ENCODE measurements at regions not wholly inside any gene's neighbourhood (a gene's known extent, or its start where the extent isn't known, plus 50 kb on each side); places are given as distances from the start of the nearest gene placed in this dataset.
A peak's percentile ranks its signal among the peaks of the same experiment; 100 is the strongest.
"Not testable (repeated sequence)": the region's sequence is repeated elsewhere in the genome, so short reads cannot be mapped to it uniquely, and the experiment has no call there.

DNA sequence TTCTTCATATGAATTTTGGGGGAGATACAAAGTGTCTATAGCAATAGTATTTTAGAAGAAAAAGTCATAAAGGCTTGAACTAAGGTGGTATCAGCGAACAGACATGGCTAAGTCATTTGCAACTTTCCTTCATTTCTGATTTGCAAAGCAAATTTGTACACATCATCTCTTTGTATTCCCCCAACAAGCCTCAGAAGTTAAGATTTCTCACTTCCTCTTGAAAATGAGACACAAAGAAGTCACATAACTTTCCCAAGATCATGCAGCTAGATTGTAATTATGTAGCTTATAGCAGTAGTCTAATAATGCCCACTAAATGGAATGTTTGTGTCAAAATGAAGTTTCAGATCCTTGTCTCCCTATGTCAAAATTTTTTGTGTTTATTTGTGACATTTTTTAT is 709.8 kb upstream of the HS3ST1 start:
- no peaks in the 10 kb centered on the region for H3K27me3 Mint-ChIP-seq
- H3K4me1 Mint-ChIP-seq, result no peaks in the 10 kb centered on the region
- H3K9me3 Mint-ChIP-seq, result peaks cover 0 to 13% (median 7%) of the 10 kb centered on the region in 7 donors
- DNase-seq (no peak), ATAC-seq (ENCODE audit: low read depth in 2 of 2) (no peak)
- no peak overlapping the region for H3K27ac Mint-ChIP-seq
- H3K4me3 Mint-ChIP-seq, result no peak overlapping the region
- no peaks in the 10 kb centered on the region for H3K36me3 Mint-ChIP-seq

DNA sequence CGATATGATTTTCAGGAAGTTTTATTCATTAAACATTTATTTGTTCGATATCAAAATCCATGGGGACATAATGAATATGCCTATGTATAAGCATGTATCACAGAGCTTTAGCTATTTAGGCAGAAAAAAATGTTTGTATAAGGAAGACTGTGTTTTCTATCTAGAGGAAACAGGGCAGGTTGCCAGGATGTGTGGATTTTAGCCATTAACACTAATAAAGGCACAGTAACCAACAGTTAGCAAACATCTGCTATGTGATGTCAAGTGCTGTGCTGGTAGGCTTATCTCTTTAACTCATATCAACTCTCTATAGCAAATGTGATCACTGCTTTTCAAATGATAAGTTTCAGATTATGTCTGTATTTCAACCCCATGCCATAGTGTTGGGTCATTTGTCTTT is 708.9 kb upstream of the HS3ST1 start:
- no peaks in the 10 kb centered on the region for H3K36me3 Mint-ChIP-seq
- H3K27me3 Mint-ChIP-seq, result no peaks in the 10 kb centered on the region
- H3K27ac Mint-ChIP-seq, result no peak overlapping the region
- no peaks in the 10 kb centered on the region for H3K4me1 Mint-ChIP-seq
- H3K9me3 Mint-ChIP-seq, result peaks cover 0 to 20% (median 11%) of the 10 kb centered on the region in 7 donors
- H3K4me3 Mint-ChIP-seq, result no peak overlapping the region
- ATAC-seq (ENCODE audit: low read depth in 2 of 2), result no peak
- DNase-seq, result no peak

DNA sequence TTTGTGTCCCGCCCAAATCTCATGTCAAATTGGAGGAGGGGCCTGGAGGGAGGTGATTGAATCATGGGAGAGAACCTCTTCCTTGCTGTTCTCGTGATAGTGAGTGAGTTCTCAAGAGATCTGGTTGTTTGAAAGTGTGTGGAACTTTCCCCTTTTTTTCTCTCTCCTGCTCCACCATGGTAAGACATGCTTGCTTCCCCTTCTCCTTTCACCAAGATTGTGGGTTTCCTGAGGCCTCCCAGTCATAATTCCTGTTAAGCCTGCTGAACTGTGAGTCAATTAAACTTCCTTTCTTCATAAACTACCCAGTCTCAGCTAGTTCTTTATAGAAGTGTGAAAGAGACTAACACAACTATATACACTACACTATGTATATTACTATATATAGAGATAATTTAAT is 697.8 kb upstream of the HS3ST1 start:
- Mint-ChIP-seq H3K4me3 (no peak overlapping the region), H3K27ac (no peak overlapping the region), H3K9me3 (peaks cover 0 to 8% (median 1%) of the 10 kb centered on the region in 7 donors), H3K27me3 (no peaks in the 10 kb centered on the region), H3K36me3 (peaks cover 0 to 7% of the 10 kb centered on the region in 2 donors), H3K4me1 (no peaks in the 10 kb centered on the region)
- no peak for DNase-seq
- no peak for ATAC-seq (ENCODE audit: low read depth in 2 of 2)

DNA sequence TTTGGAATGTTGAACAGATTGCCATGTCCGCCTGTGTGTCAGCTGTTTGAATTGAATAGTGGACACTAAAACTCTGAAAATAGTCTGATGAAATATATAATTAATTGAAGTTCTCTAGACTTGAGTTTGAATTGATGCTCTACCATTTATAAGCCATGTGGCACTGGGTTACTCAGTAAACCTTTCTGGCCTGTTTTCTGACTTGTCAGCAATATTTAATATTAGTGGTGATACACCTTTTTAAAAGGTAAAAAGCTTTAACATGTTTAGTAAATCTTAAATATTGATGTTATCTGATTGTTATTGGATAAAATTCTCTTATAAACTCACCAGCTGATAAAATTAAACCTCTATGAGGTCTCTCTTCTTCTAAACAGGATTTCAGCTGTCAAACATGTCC is 695.4 kb upstream of the HS3ST1 start:
- DNase-seq (no peak), ATAC-seq (ENCODE audit: low read depth in 2 of 2) (no peak)
- H3K4me1 Mint-ChIP-seq, result no peaks in the 10 kb centered on the region
- H3K9me3 Mint-ChIP-seq, result peaks cover 0 to 4% (median 0%) of the 10 kb centered on the region in 7 donors
- no peaks in the 10 kb centered on the region for H3K27me3 Mint-ChIP-seq
- H3K36me3 Mint-ChIP-seq, result no peaks in the 10 kb centered on the region
- no peak overlapping the region for H3K27ac Mint-ChIP-seq
- no peak overlapping the region for H3K4me3 Mint-ChIP-seq

DNA sequence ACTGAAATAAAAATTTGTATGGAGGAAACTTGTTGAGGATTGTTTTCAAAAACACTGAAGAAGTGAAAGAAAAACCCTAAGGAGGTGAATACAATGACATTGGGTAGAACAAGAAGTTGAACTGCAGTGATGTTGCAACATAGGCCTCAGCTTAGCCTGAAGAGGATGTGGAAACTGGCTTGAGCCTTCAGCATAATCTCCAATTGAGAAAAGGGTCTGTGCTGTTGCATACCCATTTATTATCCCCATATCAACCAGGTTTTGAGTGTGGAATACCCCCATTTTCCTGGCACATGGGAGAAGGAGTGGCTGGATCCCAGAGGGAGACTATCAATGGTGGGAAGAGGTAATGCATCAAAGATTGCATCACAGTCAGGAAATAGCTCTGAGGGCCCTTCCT is 695.0 kb upstream of the HS3ST1 start:
- no peaks in the 10 kb centered on the region for H3K4me1 Mint-ChIP-seq
- ATAC-seq (ENCODE audit: low read depth in 2 of 2), result no peak

DNA sequence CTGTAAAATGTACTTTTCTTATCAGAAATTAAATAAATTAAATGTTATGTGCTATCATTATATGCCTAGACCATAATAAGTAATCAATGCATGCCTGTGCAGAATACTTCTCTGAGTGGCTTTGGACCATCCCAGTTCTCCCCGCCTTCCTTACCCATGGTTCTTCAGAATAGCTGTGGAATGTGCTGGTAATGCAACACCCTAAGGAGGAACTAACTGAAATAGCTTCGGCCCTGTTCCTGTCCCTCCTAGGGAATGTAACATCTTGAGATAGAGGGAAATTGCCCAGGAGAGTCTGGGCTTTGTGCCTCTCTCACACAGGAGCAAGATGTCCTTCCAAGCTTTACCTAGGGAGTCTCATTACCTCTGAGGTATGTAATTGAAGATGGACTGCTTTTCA is 693.6 kb upstream of the HS3ST1 start:
- no peak for ATAC-seq (ENCODE audit: low read depth in 2 of 2)
- H3K4me1 Mint-ChIP-seq, result peaks cover 0 to 5% (median 0%) of the 10 kb centered on the region in 3 donors
- H3K4me3 Mint-ChIP-seq, result peak overlapping the region in 1 of 8 donors; percentile 12
- no peak overlapping the region for H3K27ac Mint-ChIP-seq
- no peaks in the 10 kb centered on the region for H3K27me3 Mint-ChIP-seq
- DNase-seq, result no peak
- peaks cover 0 to 4% (median 0%) of the 10 kb centered on the region in 7 donors for H3K9me3 Mint-ChIP-seq
- no peaks in the 10 kb centered on the region for H3K36me3 Mint-ChIP-seq

More for the DNA sequence above, 695.0 kb upstream of the HS3ST1 start:
- Mint-ChIP-seq H3K36me3 (no peaks in the 10 kb centered on the region), H3K9me3 (peaks cover 0 to 4% (median 0%) of the 10 kb centered on the region in 7 donors), H3K27me3 (no peaks in the 10 kb centered on the region), H3K27ac (no peak overlapping the region), H3K4me3 (no peak overlapping the region)
- DNase-seq, result no peak

DNA sequence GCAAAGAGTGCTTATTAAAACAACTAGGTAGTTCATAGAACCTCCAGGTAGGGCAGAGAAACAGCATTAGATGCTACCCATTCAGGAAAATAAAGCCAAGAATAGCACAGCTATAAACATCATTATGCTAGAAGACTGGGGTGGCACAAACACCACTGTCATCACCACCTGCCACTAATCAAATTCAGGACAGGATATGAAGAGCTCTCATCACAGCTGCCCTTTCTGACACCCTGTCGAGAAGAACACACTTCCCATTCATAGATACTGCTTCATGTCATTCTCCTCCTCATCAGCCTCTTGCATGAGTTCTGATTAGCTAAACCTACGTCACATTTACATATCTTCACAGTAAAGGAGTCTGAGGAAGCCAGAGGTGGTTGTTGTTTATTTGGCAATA is 692.3 kb upstream of the HS3ST1 start:
- H3K9me3 Mint-ChIP-seq, result peaks cover 2 to 6% (median 4%) of the 10 kb centered on the region in 7 donors
- H3K27me3 Mint-ChIP-seq, result peaks cover 0 to 4% (median 0%) of the 10 kb centered on the region in 3 donors
- peaks cover 0 to 5% (median 0%) of the 10 kb centered on the region in 3 donors for H3K4me1 Mint-ChIP-seq
- ATAC-seq (ENCODE audit: low read depth in 2 of 2), result no peak
- no peak for DNase-seq
- no peaks in the 10 kb centered on the region for H3K36me3 Mint-ChIP-seq
- H3K27ac Mint-ChIP-seq, result no peak overlapping the region
- H3K4me3 Mint-ChIP-seq, result no peak overlapping the region

DNA sequence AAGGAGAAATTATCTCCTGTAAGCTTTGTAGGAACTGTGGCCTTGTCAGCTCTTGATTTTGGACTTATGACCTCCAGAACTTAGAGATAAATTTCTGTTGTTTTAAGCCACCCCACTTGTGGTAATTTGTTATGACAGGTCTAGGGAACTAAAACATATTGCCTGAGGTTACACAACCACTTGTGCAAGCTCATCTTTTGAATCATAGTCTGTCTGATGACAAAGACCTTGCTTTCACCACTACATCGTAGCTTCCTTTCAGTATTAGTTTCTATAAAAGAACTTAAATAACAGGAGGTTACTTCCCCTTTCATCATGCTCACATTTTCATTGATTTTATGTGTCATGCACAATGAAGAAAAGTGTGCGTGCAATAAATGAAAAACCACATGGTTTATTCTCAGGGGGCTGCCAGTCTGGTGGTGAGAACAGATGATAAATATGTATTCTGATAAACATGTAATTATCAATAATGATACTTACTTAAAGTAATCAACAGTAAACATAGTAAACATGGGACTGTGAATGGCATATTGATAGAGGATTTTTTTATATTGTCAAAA is 690.0 kb upstream of the HS3ST1 start:
- Mint-ChIP-seq H3K27me3 (peaks cover 0 to 4% (median 0%) of the 10 kb centered on the region in 3 donors), H3K36me3 (peaks cover 0 to 7% of the 10 kb centered on the region in 2 donors), H3K4me1 (peaks cover 0 to 5% (median 0%) of the 10 kb centered on the region in 3 donors), H3K27ac (no peak overlapping the region), H3K9me3 (peaks cover 3 to 23% (median 13%) of the 10 kb centered on the region in 7 donors), H3K4me3 (no peak overlapping the region)
- ATAC-seq (ENCODE audit: low read depth in 2 of 2) (no peak), DNase-seq (no peak)

DNA sequence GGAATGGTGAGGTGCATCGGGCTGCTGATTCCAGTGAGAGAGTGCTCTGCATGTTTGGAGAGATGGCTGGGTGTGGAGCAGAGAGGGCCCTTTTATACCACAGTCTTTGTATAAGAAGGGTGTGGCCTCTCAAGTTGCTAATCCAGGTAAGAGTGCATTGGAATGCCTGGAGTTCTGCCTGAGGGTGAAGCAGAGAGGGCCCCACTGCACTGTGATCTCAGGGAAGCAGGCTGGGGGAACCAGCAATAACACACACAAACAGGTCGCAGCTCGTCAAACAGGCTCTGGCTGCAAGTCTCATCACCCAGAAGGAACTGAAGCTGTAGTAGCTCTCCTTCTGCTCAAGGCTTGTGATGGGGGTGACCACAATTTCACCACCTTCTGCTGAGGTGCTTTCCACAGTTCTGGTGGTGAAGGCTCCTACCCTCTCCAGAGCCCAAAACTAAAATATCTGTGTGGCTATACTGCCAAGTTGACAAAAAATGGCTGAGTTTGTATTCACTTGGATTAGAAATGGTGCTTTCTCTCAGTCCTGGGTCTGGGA is 687.4 kb upstream of the HS3ST1 start:
- H3K36me3 Mint-ChIP-seq, result peaks cover 0 to 7% of the 10 kb centered on the region in 2 donors
- peaks cover 0 to 4% (median 0%) of the 10 kb centered on the region in 3 donors for H3K27me3 Mint-ChIP-seq
- ATAC-seq (ENCODE audit: low read depth in 2 of 2) (no peak), DNase-seq (no peak)
- H3K9me3 Mint-ChIP-seq, result peaks cover 8 to 48% (median 21%) of the 10 kb centered on the region in 7 donors
- no peak overlapping the region for H3K27ac Mint-ChIP-seq
- H3K4me3 Mint-ChIP-seq, result no peak overlapping the region
- peaks cover 0 to 5% (median 0%) of the 10 kb centered on the region in 3 donors for H3K4me1 Mint-ChIP-seq

DNA sequence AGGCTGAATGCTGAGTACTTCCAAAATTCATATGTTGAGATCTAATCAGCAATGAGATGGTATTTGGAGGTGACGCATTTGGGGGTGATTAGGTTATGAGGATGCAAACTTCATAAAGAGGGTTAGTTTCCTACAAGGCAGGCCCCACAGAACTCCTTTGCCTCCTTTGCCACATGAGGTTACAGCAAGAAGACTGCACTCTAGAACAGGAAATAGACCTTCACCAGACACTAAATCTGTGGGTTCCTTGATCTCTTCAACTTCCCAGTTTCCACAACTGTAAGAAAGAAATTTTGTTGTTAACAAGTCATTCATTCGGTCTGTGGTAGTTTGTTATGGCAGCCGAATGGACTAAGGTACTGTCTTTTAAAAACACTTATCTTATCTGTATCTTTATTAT is 681.9 kb upstream of the HS3ST1 start:
- H3K36me3 Mint-ChIP-seq, result peaks cover 0 to 7% of the 10 kb centered on the region in 2 donors
- H3K27me3 Mint-ChIP-seq, result no peaks in the 10 kb centered on the region
- ATAC-seq (ENCODE audit: low read depth in 2 of 2), result no peak
- H3K4me3 Mint-ChIP-seq, result no peak overlapping the region
- H3K4me1 Mint-ChIP-seq, result no peaks in the 10 kb centered on the region
- H3K27ac Mint-ChIP-seq, result no peak overlapping the region
- peaks cover 5 to 44% (median 17%) of the 10 kb centered on the region in 7 donors for H3K9me3 Mint-ChIP-seq
- no peak for DNase-seq

DNA sequence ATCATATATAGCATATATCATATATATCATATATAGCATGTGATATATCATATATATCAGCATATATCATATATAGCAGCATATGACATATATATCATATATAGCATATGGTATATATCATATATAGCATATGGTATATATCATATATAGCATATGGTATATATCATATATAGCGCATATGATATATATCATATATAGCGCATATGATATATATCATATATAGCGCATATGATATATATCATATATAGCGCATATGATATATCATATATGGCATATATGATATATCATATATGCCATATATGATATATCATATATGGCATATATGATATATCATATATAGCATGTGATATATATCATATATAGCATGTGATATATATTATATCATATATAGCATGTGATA is 680.4 kb upstream of the HS3ST1 start:
- H3K27ac Mint-ChIP-seq; H3K4me3 Mint-ChIP-seq; DNase-seq; H3K4me1 Mint-ChIP-seq; H3K36me3 Mint-ChIP-seq; H3K27me3 Mint-ChIP-seq; ATAC-seq (ENCODE audit: low read depth in 2 of 2): not testable (repeated sequence)
- H3K9me3 Mint-ChIP-seq, result peaks cover 0 to 32% (median 14%) of the 10 kb centered on the region in 7 donors

DNA sequence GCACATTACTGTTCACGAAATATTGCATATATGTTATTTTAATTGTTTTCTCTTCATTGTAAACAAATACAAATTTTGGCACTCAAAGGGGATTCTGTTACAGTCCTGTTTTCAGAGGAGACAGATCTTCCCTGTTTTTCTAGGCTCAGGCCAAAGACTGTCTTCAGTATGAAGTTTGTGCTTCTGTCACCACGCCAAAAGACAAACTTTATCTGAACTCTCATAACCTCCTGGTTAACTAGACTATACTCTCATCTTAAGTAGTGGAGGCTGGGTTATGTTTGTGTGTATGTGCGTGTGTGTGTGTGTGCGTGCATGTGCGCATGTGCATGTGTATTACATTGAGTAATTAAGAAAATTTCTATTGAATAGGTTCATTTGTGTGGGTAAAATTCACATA is 676.8 kb upstream of the HS3ST1 start:
- Mint-ChIP-seq H3K4me3 (no peak overlapping the region), H3K36me3 (no peaks in the 10 kb centered on the region), H3K27me3 (no peaks in the 10 kb centered on the region), H3K9me3 (peaks cover 0 to 4% (median 0%) of the 10 kb centered on the region in 7 donors), H3K4me1 (no peaks in the 10 kb centered on the region), H3K27ac (no peak overlapping the region)
- ATAC-seq (ENCODE audit: low read depth in 2 of 2) (no peak), DNase-seq (no peak)

DNA sequence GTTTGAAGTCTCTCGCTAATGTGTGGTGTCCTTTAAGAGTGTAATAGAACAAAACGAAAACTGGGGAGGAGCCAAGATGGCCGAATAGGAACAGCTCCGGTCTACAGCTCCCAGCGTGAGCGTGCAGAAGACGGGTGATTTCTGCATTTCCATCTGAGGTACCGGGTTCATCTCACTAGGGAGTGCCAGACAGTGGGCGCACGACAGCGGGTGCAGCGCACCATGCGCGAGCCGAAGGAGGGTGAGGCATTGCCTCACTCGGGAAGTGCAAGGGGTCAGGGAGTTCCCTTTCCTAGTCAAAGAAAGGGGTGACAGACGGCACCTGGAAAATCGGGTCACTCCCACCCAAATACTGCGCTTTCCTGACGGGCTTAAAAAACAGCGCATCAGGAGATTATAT is 661.2 kb upstream of the HS3ST1 start:
- H3K9me3 Mint-ChIP-seq, result peaks cover 0 to 10% (median 7%) of the 10 kb centered on the region in 7 donors
- not testable (repeated sequence) for H3K4me1 Mint-ChIP-seq; H3K4me3 Mint-ChIP-seq; ATAC-seq (ENCODE audit: low read depth in 2 of 2); H3K36me3 Mint-ChIP-seq; DNase-seq; H3K27me3 Mint-ChIP-seq; H3K27ac Mint-ChIP-seq

DNA sequence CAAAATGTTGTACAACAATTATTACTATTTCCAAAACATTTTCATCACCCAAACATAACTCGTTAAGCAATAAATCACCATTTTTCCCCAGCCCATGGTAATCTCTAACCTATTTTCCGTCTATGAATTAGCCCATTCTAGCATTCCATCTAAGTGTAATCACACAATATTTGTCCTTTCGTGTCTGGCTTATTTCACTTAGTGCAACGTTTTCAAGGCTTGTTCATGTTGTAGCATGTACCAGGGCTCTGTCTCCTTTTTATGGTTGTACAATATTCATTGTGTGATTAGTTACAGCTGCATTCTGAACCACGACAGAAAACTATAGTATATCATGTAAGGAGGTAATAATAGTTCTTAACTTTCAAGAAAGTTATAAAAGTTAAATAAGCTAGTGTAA is 656.0 kb upstream of the HS3ST1 start:
- DNase-seq, result no peak
- H3K27me3 Mint-ChIP-seq, result no peaks in the 10 kb centered on the region
- no peaks in the 10 kb centered on the region for H3K4me1 Mint-ChIP-seq
- H3K9me3 Mint-ChIP-seq, result peaks cover 4 to 11% (median 4%) of the 10 kb centered on the region in 7 donors
- H3K4me3 Mint-ChIP-seq, result no peak overlapping the region
- ATAC-seq (ENCODE audit: low read depth in 2 of 2), result no peak
- no peaks in the 10 kb centered on the region for H3K36me3 Mint-ChIP-seq
- no peak overlapping the region for H3K27ac Mint-ChIP-seq
